Dendritic cell treated with granulocyte-macrophage colony-stimulating factor and Interleukin-4, amounts not matched to agents 40 ng/mL and 50 ng/mL, for 4 days (primary cell): ENCODE measurements at regions not wholly inside any gene's neighbourhood (a gene's known extent, or its start where the extent isn't known, plus 50 kb on each side); places are given as distances from the start of the nearest gene placed in this dataset.
"Not testable (repeated sequence)": the region's sequence is repeated elsewhere in the genome, so short reads cannot be mapped to it uniquely, and the experiment has no call there.

ENCODE experiments used
- H3K27ac Mint-ChIP-seq: one replicate; pipeline ENCODE4 v1.8.0; 2022; ENCODE audit warnings: mild to moderate bottlenecking, mixed read lengths
- H3K27me3 Mint-ChIP-seq: one replicate; pipeline ENCODE4 v1.8.0; 2022; ENCODE audit warnings: mild to moderate bottlenecking, mixed read lengths
- H3K36me3 Mint-ChIP-seq: one replicate; pipeline ENCODE4 v1.8.0; 2022; ENCODE audit warnings: low read depth, mixed read lengths
- H3K4me1 Mint-ChIP-seq: one replicate; pipeline ENCODE4 v1.8.0; 2022; ENCODE audit warnings: low read depth, mixed read lengths
- H3K4me3 Mint-ChIP-seq: one replicate; pipeline ENCODE4 v1.8.0; 2022; ENCODE audit warnings: mild to moderate bottlenecking, moderate library complexity, mixed read lengths
- H3K9me3 Mint-ChIP-seq: one replicate; pipeline ENCODE4 v1.8.0; 2022; ENCODE audit warnings: mixed read lengths
- intact Hi-C: fragments of 100-400 bp; cut with micrococcal nuclease; formaldehyde crosslinking; loops from one replicate; pipeline ENCODE4 v1.15.0; 2022

- Mint-ChIP-seq H3K27ac (no peak overlapping the region), H3K27me3 (no peaks in the 10 kb centered on the region), H3K4me1 (no peaks in the 10 kb centered on the region), H3K36me3 (no peaks in the 10 kb centered on the region), H3K9me3 (peaks cover 9% of the 10 kb centered on the region), H3K4me3 (no peak overlapping the region)
- intact Hi-C loops, result no loop called here
These were observed 218.1 kb upstream of the OBI1 start for GRCh38 chr13:78876915-78877549.

DNA sequence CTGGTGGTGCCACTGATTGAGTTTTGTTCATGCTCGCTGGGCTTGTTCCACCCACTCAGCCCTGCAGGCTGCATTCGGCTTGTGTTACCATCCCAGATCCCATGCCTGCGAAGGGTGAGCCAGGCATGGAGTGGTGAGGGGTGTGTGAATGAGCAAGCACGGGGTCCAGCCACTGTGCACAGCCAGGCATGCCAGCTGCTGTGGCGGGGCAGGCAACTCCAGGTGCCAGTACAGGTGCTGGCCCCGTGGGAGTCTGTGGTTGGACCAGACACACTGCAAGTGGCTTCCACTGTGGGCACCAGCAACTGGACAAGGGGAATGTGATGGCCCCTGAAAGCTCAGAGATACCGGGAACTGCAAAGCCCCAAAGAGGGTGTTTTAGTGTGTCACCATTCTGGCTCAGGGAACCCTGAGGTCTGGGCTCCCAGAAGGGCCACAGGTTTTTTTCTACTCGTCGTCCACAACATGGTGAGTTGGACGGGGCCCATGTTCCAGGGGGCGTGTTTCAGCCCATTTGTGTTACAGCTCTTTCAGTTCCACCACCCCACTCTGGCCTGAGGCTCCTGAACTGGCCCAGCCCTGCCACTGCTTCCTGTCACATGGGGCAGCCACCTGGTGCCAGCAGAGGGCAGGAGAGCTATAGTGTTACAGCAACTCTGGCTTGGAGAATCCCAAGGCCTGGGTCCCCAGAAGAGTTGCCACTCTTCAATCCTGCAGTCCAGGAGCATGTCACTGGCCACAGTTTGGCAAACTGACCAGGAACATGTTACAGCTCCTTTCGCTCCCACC, 217.0 kb upstream of the OBI1 start:
- H3K9me3 Mint-ChIP-seq, result peaks cover 9% of the 10 kb centered on the region
- H3K27ac Mint-ChIP-seq, result no peak overlapping the region
- intact Hi-C loops, result no loop called here
- no peaks in the 10 kb centered on the region for H3K36me3 Mint-ChIP-seq
- H3K4me1 Mint-ChIP-seq, result no peaks in the 10 kb centered on the region
- H3K4me3 Mint-ChIP-seq, result no peak overlapping the region
- H3K27me3 Mint-ChIP-seq, result no peaks in the 10 kb centered on the region

- Mint-ChIP-seq H3K9me3 (no peaks in the 10 kb centered on the region), H3K4me1 (no peaks in the 10 kb centered on the region), H3K36me3 (no peaks in the 10 kb centered on the region), H3K27ac (no peak overlapping the region), H3K27me3 (no peaks in the 10 kb centered on the region), H3K4me3 (no peak overlapping the region)
- intact Hi-C loops, result no loop called here
These were observed 210.0 kb upstream of the OBI1 start for GRCh38 chr13:78868991-78869390.

GRCh38 chr13:78867655-78868054, 208.7 kb upstream of the OBI1 start:
- Mint-ChIP-seq H3K36me3 (no peaks in the 10 kb centered on the region), H3K4me1 (no peaks in the 10 kb centered on the region), H3K27me3 (no peaks in the 10 kb centered on the region), H3K27ac (no peak overlapping the region), H3K4me3 (no peak overlapping the region), H3K9me3 (no peaks in the 10 kb centered on the region)
- intact Hi-C loops, result no loop called here

- H3K9me3 Mint-ChIP-seq, result not testable (repeated sequence)
These were observed 207.1 kb upstream of the OBI1 start for GRCh38 chr13:78866076-78866475.

GRCh38 chr13:78862446-78862845, 203.5 kb upstream of the OBI1 start:
- no peak overlapping the region for H3K27ac Mint-ChIP-seq
- H3K4me1 Mint-ChIP-seq, result no peaks in the 10 kb centered on the region
- H3K36me3 Mint-ChIP-seq, result no peaks in the 10 kb centered on the region
- H3K4me3 Mint-ChIP-seq, result no peak overlapping the region
- peaks cover 43% of the 10 kb centered on the region for H3K9me3 Mint-ChIP-seq
- no peaks in the 10 kb centered on the region for H3K27me3 Mint-ChIP-seq
- intact Hi-C loops, result no loop called here

More at GRCh38 chr13:78866076-78866475, 207.1 kb upstream of the OBI1 start:
- H3K4me3 Mint-ChIP-seq, H3K36me3 Mint-ChIP-seq, H3K27me3 Mint-ChIP-seq, H3K4me1 Mint-ChIP-seq, intact Hi-C loops, H3K27ac Mint-ChIP-seq: not testable (repeated sequence)

- H3K4me1 Mint-ChIP-seq, result no peaks in the 10 kb centered on the region
- no peaks in the 10 kb centered on the region for H3K36me3 Mint-ChIP-seq
- H3K9me3 Mint-ChIP-seq, result peaks cover 42% of the 10 kb centered on the region
- no peaks in the 10 kb centered on the region for H3K27me3 Mint-ChIP-seq
- H3K27ac Mint-ChIP-seq, result no peak overlapping the region
- no peak overlapping the region for H3K4me3 Mint-ChIP-seq
- intact Hi-C loops, result no loop called here
These were observed 193.8 kb upstream of the OBI1 start for GRCh38 chr13:78852709-78853108.

DNA sequence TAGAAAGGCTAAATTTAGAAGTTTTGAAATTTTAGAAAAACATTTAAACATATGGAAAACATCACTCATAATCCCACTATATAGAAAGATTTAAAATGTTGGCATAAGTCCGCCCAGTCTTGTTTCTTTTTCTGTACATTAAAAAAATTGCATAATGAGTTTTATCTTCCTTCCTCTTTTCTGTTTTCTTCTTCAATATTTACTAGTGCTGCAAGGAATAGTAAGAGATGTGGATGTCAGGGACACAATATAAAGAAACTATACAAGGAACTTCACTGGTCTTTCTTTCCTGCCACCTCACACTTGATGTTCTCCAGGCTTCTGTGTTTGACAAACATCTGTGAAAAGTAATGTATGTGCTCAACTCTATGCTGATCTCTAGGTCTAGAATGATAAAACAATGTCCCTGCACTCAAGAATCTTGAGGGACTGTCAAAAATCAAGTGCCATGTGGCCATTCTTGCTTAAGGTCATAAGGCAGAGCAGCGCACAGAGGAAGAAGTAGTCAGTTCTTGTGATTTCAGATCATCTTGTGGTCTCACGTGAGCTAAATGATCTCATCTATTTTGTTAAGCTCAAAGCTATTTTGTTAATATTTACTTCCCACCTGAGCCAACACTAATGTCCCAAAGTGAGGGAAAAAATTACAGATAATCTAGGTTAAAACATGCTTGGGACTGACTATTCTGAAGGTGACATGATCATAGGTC, 186.9 kb upstream of the OBI1 start:
- intact Hi-C loops, result no loop called here
- no peaks in the 10 kb centered on the region for H3K36me3 Mint-ChIP-seq
- no peaks in the 10 kb centered on the region for H3K27me3 Mint-ChIP-seq
- no peak overlapping the region for H3K4me3 Mint-ChIP-seq
- no peak overlapping the region for H3K27ac Mint-ChIP-seq
- peaks cover 12% of the 10 kb centered on the region for H3K4me1 Mint-ChIP-seq
- peaks cover 8% of the 10 kb centered on the region for H3K9me3 Mint-ChIP-seq

GRCh38 chr13:78844106-78844505, 185.2 kb upstream of the OBI1 start:
- Mint-ChIP-seq H3K27ac (no peak overlapping the region), H3K9me3 (peaks cover under 1% of the 10 kb centered on the region), H3K4me3 (no peak overlapping the region), H3K27me3 (no peaks in the 10 kb centered on the region), H3K36me3 (no peaks in the 10 kb centered on the region), H3K4me1 (peaks cover 12% of the 10 kb centered on the region)
- intact Hi-C loops, result no loop called here

DNA sequence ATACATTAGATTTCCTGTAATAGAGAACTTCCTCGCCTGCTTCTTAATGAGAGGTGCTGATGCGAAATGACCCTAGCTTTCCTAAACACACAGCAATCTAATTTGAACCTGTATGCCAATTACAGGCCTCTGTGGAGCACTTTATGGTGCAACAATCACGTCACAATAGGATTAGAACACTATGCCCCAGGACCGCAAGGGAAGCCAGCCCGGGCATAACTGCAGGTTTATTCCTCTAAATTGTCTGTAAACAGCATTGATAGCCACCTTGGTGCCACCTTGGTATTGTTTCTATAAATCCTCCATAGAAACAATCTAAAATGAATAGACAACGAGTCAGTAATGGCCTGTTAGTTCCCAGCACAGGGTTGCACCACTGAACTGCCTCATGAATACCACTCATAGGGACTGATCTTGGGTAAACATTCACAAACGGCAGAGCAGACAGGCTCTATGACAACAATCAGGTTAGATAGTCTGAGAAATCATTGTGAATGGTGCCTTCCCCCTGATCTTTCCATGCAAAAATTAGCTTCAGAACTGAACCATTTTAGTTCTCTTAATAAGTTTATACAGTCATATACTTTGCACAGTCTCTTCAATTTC, 182.5 kb upstream of the OBI1 start:
- no peaks in the 10 kb centered on the region for H3K9me3 Mint-ChIP-seq
- no peaks in the 10 kb centered on the region for H3K36me3 Mint-ChIP-seq
- intact Hi-C loops, result no loop called here
- H3K4me1 Mint-ChIP-seq, result peaks cover 10% of the 10 kb centered on the region
- no peaks in the 10 kb centered on the region for H3K27me3 Mint-ChIP-seq
- no peak overlapping the region for H3K27ac Mint-ChIP-seq
- H3K4me3 Mint-ChIP-seq, result no peak overlapping the region

DNA sequence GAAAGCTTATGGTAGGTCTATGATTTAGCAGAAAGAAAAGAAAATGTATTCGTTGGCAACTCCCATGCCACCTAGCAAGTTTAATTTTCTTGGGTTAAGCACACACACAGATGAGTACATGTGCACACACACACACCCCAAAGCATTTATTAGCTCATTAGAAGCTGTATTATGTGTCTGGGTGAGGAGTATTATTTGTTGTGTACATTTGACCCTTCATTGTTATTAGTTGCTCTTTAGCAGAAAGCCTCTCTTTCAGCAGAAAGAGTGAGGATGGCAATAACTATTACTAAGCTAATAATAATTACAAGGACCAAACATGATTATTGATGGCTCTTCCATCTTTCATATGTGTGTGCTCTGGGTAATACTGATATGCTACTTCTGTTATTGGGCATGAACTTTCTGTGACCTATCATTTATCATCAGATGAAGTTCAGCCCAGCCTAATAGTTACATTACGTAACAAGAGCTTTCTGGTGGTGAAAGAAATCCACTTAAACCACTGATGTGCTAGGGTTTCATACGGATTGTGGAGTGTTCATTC, 177.4 kb upstream of the OBI1 start:
- no peaks in the 10 kb centered on the region for H3K4me1 Mint-ChIP-seq
- H3K9me3 Mint-ChIP-seq, result no peaks in the 10 kb centered on the region
- intact Hi-C loops, result no loop called here
- H3K4me3 Mint-ChIP-seq, result no peak overlapping the region
- no peaks in the 10 kb centered on the region for H3K36me3 Mint-ChIP-seq
- H3K27me3 Mint-ChIP-seq, result no peaks in the 10 kb centered on the region
- H3K27ac Mint-ChIP-seq, result no peak overlapping the region

- Mint-ChIP-seq H3K4me1 (no peaks in the 10 kb centered on the region), H3K9me3 (no peaks in the 10 kb centered on the region), H3K27ac (no peak overlapping the region), H3K4me3 (no peak overlapping the region), H3K36me3 (no peaks in the 10 kb centered on the region), H3K27me3 (no peaks in the 10 kb centered on the region)
- intact Hi-C loops, result no loop called here
These were observed 173.5 kb upstream of the OBI1 start for GRCh38 chr13:78832461-78832860.

DNA sequence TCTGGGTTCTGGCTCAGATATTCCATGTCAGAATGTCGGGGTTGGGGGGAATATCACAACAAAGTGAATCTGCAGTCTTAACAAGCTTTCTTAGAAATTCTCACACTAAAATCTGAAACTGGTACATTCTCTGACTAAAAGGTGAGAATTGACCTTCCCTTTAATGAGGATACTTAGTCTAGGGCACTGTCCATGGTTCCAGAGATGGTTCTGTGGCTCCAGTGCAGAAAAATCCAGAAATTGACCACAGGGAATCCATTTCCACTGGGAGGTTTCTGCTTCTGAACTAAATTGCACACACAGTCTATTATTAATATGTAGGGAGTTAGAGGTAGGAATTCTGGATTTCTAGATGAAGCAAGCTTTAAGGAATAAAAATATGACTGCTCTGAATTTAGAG, 171.6 kb upstream of the OBI1 start:
- no peak overlapping the region for H3K4me3 Mint-ChIP-seq
- no peak overlapping the region for H3K27ac Mint-ChIP-seq
- no peaks in the 10 kb centered on the region for H3K36me3 Mint-ChIP-seq
- H3K4me1 Mint-ChIP-seq, result no peaks in the 10 kb centered on the region
- intact Hi-C loops, result no loop called here
- no peaks in the 10 kb centered on the region for H3K27me3 Mint-ChIP-seq
- H3K9me3 Mint-ChIP-seq, result no peaks in the 10 kb centered on the region

DNA sequence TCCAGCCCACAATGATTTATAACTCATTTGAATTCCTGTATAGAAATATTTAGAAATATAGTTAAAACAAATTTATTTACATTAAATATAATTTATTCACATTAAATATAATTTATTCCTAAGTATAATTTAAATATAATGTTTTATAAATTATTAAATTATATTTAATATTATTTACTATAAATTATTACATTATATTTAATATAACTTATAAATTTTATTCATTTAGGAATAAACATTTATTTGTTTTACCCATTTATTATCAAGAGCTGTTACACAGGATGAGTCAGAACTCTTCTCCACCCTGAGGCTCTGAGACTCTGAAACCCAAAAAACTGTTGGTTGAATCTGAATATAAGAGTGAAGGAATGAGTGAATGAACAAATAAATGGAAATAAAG, 170.9 kb upstream of the OBI1 start:
- no peaks in the 10 kb centered on the region for H3K36me3 Mint-ChIP-seq
- intact Hi-C loops, result no loop called here

More for the DNA sequence above, 170.9 kb upstream of the OBI1 start:
- H3K4me3 Mint-ChIP-seq, result no peak overlapping the region
- no peaks in the 10 kb centered on the region for H3K27me3 Mint-ChIP-seq
- no peak overlapping the region for H3K27ac Mint-ChIP-seq
- no peaks in the 10 kb centered on the region for H3K4me1 Mint-ChIP-seq
- H3K9me3 Mint-ChIP-seq, result no peaks in the 10 kb centered on the region
